ENCODE measurements at regions not wholly inside any gene's neighbourhood (a gene's known extent, or its start where the extent isn't known, plus 50 kb on each side); places are given as distances from the start of the nearest gene placed in this dataset.

GRCh38 chr11:13091804-13092203, 82.7 kb downstream of the RASSF10 start:
- TF ChIP-seq CTCF (IDR thresholded peaks at IDR 0.05 in 4 of 5, conservative IDR thresholded peaks at IDR 0.05 in 1 of 5) (no peak), POLR2A (IDR thresholded peaks at IDR 0.05) (no peak)
